SK-N-MC (cell line): ENCODE measurements at regions not wholly inside any gene's neighbourhood (a gene's known extent, or its start where the extent isn't known, plus 50 kb on each side); places are given as distances from the start of the nearest gene placed in this dataset.

Source experiments
- DNase-seq: peaks from one replicate; pipeline ENCODE4 v3.0.0-alpha.2; 2011; ENCODE audit warnings: low read depth, low spot score
- H3K27ac ChIP-seq: fragments of 200-600 bp; sonication (generic); 2 replicates; pipeline ENCODE4 v1.5.1; 2016; ENCODE audit warnings: mixed run types
- H3K36me3 ChIP-seq: fragments of 200-600 bp; sonication (generic); 2 replicates; pipeline ENCODE4 v1.6.1; 2017; ENCODE audit warnings: antibody characterized with exemption, low read length, mixed read lengths; ENCODE audit not compliant: insufficient read depth
- H3K4me3 ChIP-seq: fragments of 200-600 bp; sonication (generic); 2 replicates; pipeline ENCODE4 v1.5.1; 2016
- H3K9ac ChIP-seq: fragments of 200-600 bp; sonication (generic); 2 replicates; pipeline ENCODE4 v1.8.0; 2017; ENCODE audit warnings: mixed run types, mixed read lengths; ENCODE audit not compliant: insufficient read length
- H3K9me3 ChIP-seq: fragments of 200-600 bp; sonication (generic); 2 replicates; pipeline ENCODE4 v1.6.1; 2017; ENCODE audit warnings: low read depth, mild to moderate bottlenecking, antibody characterized with exemption, low read length, moderate library complexity, mixed read lengths
- EZH2 ChIP-seq: fragments of 200-600 bp; sonication (generic); IDR thresholded peaks from one replicate; pipeline ENCODE4 v1.6.1; 2017; ENCODE audit warnings: antibody characterized with exemption
- FOXP2 ChIP-seq: optimal IDR thresholded peaks from 2 replicates; pipeline ENCODE3; 2011; ENCODE audit warnings: mild to moderate bottlenecking, moderate library complexity; ENCODE audit not compliant: insufficient read depth; ENCODE audit errors: extremely low read length, control extremely low read depth
- POLR2AphosphoS5 ChIP-seq: IDR thresholded peaks from 2 replicates; pipeline ENCODE4 v1.6.1; 2012; ENCODE audit warnings: mild to moderate bottlenecking, low read depth, low read length, borderline replicate concordance

GRCh38 chr14:42606839-42607238 lies 1000.2 kb downstream of the LRFN5 start:
- H3K9me3 ChIP-seq: no peaks in the 10 kb centered on the region
- DNase-seq: no peak
- H3K36me3 ChIP-seq: no peaks in the 10 kb centered on the region
- no peak overlapping the region for H3K9ac ChIP-seq
- H3K4me3 ChIP-seq: no peak overlapping the region
- TF ChIP-seq EZH2 (no peak), POLR2AphosphoS5 (no peak), FOXP2 (no peak)
- no peak overlapping the region for H3K27ac ChIP-seq

DNA sequence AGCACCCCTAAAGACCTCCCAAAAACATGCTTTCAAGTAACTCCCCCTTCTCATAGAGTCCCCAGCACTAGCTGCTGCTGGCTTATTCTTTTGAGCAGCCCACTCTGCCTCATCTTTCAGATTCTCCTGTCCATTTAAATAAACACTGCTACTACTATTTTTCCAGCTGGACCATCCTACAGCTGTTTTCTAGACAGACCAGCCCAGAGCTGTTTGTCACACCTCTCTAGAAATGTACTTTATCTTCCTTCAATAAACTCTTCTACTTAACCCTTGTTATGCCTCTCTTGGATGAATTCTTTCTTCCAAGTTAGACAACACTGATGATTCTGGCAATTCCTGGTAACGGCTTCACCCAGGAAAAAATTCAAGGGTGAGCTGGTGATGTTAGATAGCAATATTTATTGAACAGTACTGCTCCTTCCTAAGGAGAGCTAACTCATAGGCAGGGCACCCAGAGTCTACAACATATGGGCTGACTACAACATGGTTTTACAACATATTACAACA lies 995.7 kb downstream of the LRFN5 start:
- Histone ChIP-seq H3K36me3 (no peaks in the 10 kb centered on the region), H3K27ac (no peak overlapping the region), H3K4me3 (no peak overlapping the region), H3K9me3 (no peaks in the 10 kb centered on the region), H3K9ac (no peak overlapping the region)
- TF ChIP-seq POLR2AphosphoS5 (no peak), EZH2 (no peak), FOXP2 (no peak)
- DNase-seq: no peak

DNA sequence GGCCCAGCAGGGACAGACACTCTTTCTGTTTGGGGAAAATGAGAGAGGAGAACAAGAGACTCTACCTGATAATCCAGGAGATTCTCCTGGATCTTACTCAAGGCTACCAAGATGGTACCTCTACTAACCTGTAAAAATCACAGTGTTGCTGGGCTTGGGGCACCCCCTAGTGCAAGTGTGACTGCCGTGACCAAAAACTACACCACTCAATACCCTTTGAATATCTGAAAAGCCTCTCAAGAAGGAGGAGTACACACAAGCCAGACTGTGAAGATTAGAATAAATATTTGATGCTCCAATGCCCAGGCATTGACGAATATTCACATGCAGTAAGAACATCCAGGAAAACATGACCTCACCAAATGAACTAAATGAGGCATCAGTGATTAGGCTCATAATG lies 965.4 kb downstream of the LRFN5 start:
- Histone ChIP-seq H3K36me3 (no peaks in the 10 kb centered on the region), H3K27ac (no peak overlapping the region), H3K9ac (no peak overlapping the region), H3K9me3 (no peaks in the 10 kb centered on the region), H3K4me3 (no peak overlapping the region)
- TF ChIP-seq FOXP2 (no peak), POLR2AphosphoS5 (no peak), EZH2 (no peak)
- no peak for DNase-seq

- H3K27ac ChIP-seq: no peak overlapping the region
- DNase-seq: no peak
- no peak overlapping the region for H3K4me3 ChIP-seq
- no peak overlapping the region for H3K9ac ChIP-seq
- no peaks in the 10 kb centered on the region for H3K9me3 ChIP-seq
- no peaks in the 10 kb centered on the region for H3K36me3 ChIP-seq
- TF ChIP-seq FOXP2: no peak
- TF ChIP-seq POLR2AphosphoS5: no peak
- no peak for TF ChIP-seq EZH2
Measured at GRCh38 chr14:42569227-42569626, 962.6 kb downstream of the LRFN5 start.

DNA sequence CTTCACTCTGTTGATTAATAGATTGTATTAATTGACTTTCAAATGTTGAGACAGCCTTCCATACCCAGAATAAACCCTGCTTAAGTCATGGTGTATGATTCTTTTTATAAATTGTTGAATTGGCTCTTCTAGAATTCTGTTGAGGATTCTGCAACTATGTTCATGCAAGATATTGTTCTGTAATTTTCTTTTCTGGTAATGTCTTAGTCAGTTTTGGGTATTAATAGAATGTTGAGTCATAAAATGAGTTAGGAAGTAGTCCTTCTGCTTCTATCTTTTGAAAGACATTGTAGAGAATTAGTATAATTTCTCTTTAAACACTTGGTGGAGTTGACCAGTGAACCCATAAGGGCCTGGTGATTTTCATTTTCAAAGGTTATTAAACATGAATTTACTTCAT lies 958.9 kb downstream of the LRFN5 start:
- Histone ChIP-seq H3K9ac (no peak overlapping the region), H3K36me3 (no peaks in the 10 kb centered on the region), H3K4me3 (no peak overlapping the region), H3K27ac (no peak overlapping the region), H3K9me3 (no peaks in the 10 kb centered on the region)
- TF ChIP-seq FOXP2: no peak
- TF ChIP-seq EZH2: no peak
- TF ChIP-seq POLR2AphosphoS5: no peak
- no peak for DNase-seq

DNA sequence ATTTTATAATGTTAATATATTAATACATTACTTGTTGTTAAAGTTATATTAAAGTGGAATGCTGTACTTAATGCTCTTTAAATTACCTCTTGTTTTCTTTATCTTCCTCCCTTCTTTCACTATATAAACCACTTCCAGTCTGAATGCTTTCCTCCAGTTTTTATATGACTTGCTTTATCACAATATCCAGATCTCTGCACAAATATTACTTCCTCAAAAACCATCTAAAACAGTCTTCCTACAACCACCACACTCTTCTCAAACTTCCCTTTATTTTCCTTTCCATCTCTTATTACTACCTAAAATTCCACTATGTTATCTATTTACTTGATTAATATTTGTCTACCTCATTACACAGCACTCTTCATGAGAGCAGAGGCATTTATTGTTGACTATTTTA lies 956.6 kb downstream of the LRFN5 start:
- H3K27ac ChIP-seq: no peak overlapping the region
- H3K9me3 ChIP-seq: no peaks in the 10 kb centered on the region
- no peak for DNase-seq
- no peak overlapping the region for H3K4me3 ChIP-seq
- no peaks in the 10 kb centered on the region for H3K36me3 ChIP-seq
- no peak overlapping the region for H3K9ac ChIP-seq
- no peak for TF ChIP-seq EZH2
- TF ChIP-seq FOXP2: no peak
- no peak for TF ChIP-seq POLR2AphosphoS5

DNA sequence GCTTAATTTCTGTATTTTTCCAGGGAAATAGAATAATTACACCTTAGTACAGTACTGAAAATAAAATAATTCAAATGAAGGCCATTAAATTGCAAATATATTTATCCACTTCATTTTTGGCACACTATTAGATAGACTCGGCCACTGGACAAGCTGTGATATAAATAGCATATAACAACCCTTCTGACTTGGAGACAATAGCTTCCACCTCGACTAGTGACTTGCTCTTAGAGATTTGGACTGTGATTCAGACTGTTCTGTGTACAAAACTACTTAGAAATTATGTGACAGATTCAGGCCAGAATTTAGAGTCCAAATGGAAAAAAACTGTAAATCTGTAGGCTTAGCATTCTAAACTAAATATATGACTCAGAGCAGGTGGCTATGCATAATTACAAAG lies 949.9 kb downstream of the LRFN5 start:
- Histone ChIP-seq H3K9ac (no peak overlapping the region), H3K9me3 (no peaks in the 10 kb centered on the region), H3K27ac (no peak overlapping the region), H3K36me3 (no peaks in the 10 kb centered on the region), H3K4me3 (no peak overlapping the region)
- no peak for DNase-seq
- no peak for TF ChIP-seq POLR2AphosphoS5
- TF ChIP-seq FOXP2: no peak
- TF ChIP-seq EZH2: no peak

DNA sequence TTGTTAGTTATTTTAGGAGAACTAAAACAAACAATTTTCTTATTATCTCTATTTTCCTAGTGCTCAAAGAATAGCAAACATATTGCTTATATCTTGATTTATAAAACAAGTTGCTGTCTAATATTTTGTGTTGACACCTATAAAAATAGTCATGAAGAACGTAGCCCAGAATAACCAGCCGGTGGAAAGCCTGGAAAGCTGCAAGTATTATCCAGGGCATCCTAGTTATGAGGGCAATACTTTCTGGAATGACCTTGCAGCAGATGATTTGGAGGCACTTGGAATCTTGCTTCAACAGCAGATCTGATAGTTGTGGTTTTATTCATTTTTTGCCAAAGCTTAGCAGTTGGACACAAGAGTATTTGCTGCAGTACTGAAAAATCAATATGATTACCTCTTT lies 948.7 kb downstream of the LRFN5 start:
- Histone ChIP-seq H3K27ac (no peak overlapping the region), H3K36me3 (no peaks in the 10 kb centered on the region), H3K4me3 (no peak overlapping the region), H3K9ac (no peak overlapping the region), H3K9me3 (no peaks in the 10 kb centered on the region)
- DNase-seq: no peak
- TF ChIP-seq POLR2AphosphoS5: no peak
- TF ChIP-seq EZH2: no peak
- no peak for TF ChIP-seq FOXP2

DNA sequence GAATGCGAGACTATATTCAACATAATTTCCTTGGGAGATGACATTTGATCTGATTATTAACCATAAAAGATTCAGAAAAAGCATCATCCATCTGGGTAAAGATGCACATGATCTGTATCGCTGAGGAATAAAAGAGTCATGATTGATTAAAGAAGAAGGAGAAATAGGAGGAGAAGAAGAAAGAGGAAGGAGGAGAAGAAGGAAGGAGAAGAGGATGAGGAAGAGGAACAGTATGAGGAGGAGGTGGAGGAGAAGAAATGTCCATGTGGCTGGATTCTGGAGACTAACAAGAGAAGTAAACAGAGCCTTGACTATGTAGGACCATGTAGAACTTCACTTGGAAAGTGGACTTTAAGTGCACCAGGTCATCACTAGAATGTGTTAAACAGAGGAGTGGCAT lies 947.4 kb downstream of the LRFN5 start:
- no peak for TF ChIP-seq POLR2AphosphoS5
- TF ChIP-seq FOXP2: no peak
- TF ChIP-seq EZH2: no peak
- H3K9me3 ChIP-seq: no peaks in the 10 kb centered on the region
- no peak overlapping the region for H3K4me3 ChIP-seq
- DNase-seq: no peak
- no peak overlapping the region for H3K9ac ChIP-seq
- no peak overlapping the region for H3K27ac ChIP-seq
- H3K36me3 ChIP-seq: no peaks in the 10 kb centered on the region
